ENCODE measurements at regions not wholly inside any gene's neighbourhood (a gene's known extent, or its start where the extent isn't known, plus 50 kb on each side); places are given as distances from the start of the nearest gene placed in this dataset.
A peak's percentile ranks its signal among the peaks of the same experiment; 100 is the strongest.

DNA sequence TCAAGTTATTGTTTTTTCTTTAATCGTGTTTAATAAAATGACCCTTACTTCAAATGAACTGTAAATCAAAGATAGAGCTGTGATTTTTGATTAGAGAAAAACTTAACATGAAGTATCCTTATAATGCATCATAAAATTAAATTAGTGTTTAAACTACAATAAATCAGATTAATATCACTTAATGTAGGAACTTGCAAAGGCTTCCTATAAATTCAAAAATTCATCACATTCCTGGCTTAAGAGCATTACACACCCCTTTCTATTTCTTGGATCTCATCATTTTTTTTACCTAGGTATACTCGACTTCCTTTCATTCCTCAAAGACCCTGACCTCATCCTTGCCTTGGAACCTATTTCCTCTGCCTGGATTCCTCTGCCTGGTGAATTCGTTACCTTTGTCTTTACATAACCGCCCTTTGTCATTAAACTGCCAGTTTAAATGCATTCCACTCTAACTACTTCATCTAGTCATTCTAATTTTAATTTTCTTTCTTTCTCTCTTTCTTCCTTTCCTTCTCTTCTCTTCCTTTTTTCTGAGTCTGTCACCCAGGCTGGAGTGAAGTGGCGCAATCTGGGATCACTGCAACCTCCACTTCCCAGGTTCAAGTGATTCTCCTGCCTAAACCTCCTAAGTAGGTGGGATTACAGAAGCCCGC is 1244.5 kb downstream of the OTOL1 start:
- Histone ChIP-seq H2AFZ (ENCODE audit: low read length) (no peak overlapping the region), H3K79me2 (ENCODE audit: control insufficient read depth, insufficient read depth, low read length) (no peaks in the 10 kb centered on the region), H4K20me1 (ENCODE audit: control insufficient read depth, extremely low read depth, insufficient read depth, low read length) (no peaks in the 10 kb centered on the region), H3K27me3 (ENCODE audit: control insufficient read depth, insufficient read depth, low read length) (no peaks in the 10 kb centered on the region), H3K36me3 (ENCODE audit: control insufficient read depth, insufficient read depth, low read length) (no peaks in the 10 kb centered on the region), H3K4me3 (replicated peaks in 1 of 4; ENCODE audit: control extremely low read depth in 1 of 4, insufficient read depth in 1 of 4, low read depth in 3 of 4, low read length in 4 of 4) (no peak overlapping the region), H3K27ac (ENCODE audit: insufficient read depth, low read length) (no peak overlapping the region), H3K4me2 (ENCODE audit: extremely low read depth, insufficient read depth, low read length) (no peak overlapping the region), H3K9ac (ENCODE audit: insufficient read depth, low read length) (no peak overlapping the region), H3K9me3 (ENCODE audit: control insufficient read depth, insufficient read depth, low read depth, low read length) (no peaks in the 10 kb centered on the region), H3K4me1 (ENCODE audit: control insufficient read depth, extremely low read depth, insufficient read depth, low read length) (no peaks in the 10 kb centered on the region)
- DNase-seq (ENCODE audit: low read depth in 2 of 2), result no peak
- TF ChIP-seq EZH2 (IDR thresholded peaks at IDR 0.05; ENCODE audit: low read length, missing control alignments) (no peak), CTCF (conservative IDR thresholded peaks at IDR 0.05 in 1 of 2, IDR thresholded peaks at IDR 0.05 in 1 of 2; ENCODE audit: low read depth in 1 of 2, low read length in 2 of 2) (no peak)

DNA sequence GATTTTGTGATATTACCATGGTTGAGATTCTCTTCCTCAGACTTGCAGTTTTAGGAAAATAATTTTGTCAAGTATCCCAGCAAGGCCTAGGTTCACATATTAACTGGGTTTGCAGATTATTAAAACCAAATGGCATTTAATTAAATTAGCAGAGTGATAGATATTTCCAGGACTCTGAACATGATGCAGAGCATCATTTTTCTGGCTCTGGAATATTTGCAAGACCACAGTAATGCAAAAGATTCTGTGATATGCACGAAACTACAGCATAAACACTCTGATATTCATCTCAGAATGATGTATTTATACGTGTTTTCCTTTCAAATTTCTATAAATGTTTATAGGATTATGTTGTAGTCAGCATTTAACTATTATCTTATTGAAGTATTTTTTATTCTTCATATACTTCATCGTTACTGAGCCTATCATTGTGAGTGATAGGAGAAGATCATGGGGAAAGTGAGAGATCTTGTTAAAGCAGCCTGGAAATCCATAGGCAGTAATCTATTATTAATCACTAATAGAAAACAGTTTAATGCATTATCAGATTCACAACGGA is 1245.6 kb downstream of the OTOL1 start:
- DNase-seq (ENCODE audit: low read depth in 2 of 2), result no peak
- no peak overlapping the region for H3K27ac ChIP-seq (ENCODE audit: insufficient read depth, low read length)
- no peaks in the 10 kb centered on the region for H4K20me1 ChIP-seq (ENCODE audit: control insufficient read depth, extremely low read depth, insufficient read depth, low read length)
- TF ChIP-seq EZH2 (IDR thresholded peaks at IDR 0.05; ENCODE audit: low read length, missing control alignments) (no peak), CTCF (conservative IDR thresholded peaks at IDR 0.05 in 1 of 2, IDR thresholded peaks at IDR 0.05 in 1 of 2; ENCODE audit: low read depth in 1 of 2, low read length in 2 of 2) (no peak)
- no peaks in the 10 kb centered on the region for H3K36me3 ChIP-seq (ENCODE audit: control insufficient read depth, insufficient read depth, low read length)
- no peak overlapping the region for H3K4me2 ChIP-seq (ENCODE audit: extremely low read depth, insufficient read depth, low read length)
- no peak overlapping the region for H2AFZ ChIP-seq (ENCODE audit: low read length)
- H3K9me3 ChIP-seq (ENCODE audit: control insufficient read depth, insufficient read depth, low read depth, low read length), result no peaks in the 10 kb centered on the region
- H3K4me3 ChIP-seq (replicated peaks in 1 of 4; ENCODE audit: control extremely low read depth in 1 of 4, insufficient read depth in 1 of 4, low read depth in 3 of 4, low read length in 4 of 4), result no peak overlapping the region
- H3K9ac ChIP-seq (ENCODE audit: insufficient read depth, low read length), result no peak overlapping the region
- no peaks in the 10 kb centered on the region for H3K79me2 ChIP-seq (ENCODE audit: control insufficient read depth, insufficient read depth, low read length)
- no peaks in the 10 kb centered on the region for H3K27me3 ChIP-seq (ENCODE audit: control insufficient read depth, insufficient read depth, low read length)
- H3K4me1 ChIP-seq (ENCODE audit: control insufficient read depth, extremely low read depth, insufficient read depth, low read length), result no peaks in the 10 kb centered on the region

GRCh38 chr3:162743091-162743490 is 1246.5 kb downstream of the OTOL1 start:
- TF ChIP-seq CTCF (conservative IDR thresholded peaks at IDR 0.05 in 1 of 2, IDR thresholded peaks at IDR 0.05 in 1 of 2; ENCODE audit: low read depth in 1 of 2, low read length in 2 of 2) (no peak), EZH2 (IDR thresholded peaks at IDR 0.05; ENCODE audit: low read length, missing control alignments) (no peak)
- no peak overlapping the region for H3K4me3 ChIP-seq (replicated peaks in 1 of 4; ENCODE audit: control extremely low read depth in 1 of 4, insufficient read depth in 1 of 4, low read depth in 3 of 4, low read length in 4 of 4)
- no peaks in the 10 kb centered on the region for H3K79me2 ChIP-seq (ENCODE audit: control insufficient read depth, insufficient read depth, low read length)
- H3K27ac ChIP-seq (ENCODE audit: insufficient read depth, low read length), result no peak overlapping the region
- no peaks in the 10 kb centered on the region for H3K27me3 ChIP-seq (ENCODE audit: control insufficient read depth, insufficient read depth, low read length)
- H4K20me1 ChIP-seq (ENCODE audit: control insufficient read depth, extremely low read depth, insufficient read depth, low read length), result no peaks in the 10 kb centered on the region
- no peaks in the 10 kb centered on the region for H3K4me1 ChIP-seq (ENCODE audit: control insufficient read depth, extremely low read depth, insufficient read depth, low read length)
- DNase-seq (ENCODE audit: low read depth in 2 of 2), result peak in 1 of 2 donors; percentile 13
- no peak overlapping the region for H3K4me2 ChIP-seq (ENCODE audit: extremely low read depth, insufficient read depth, low read length)
- H3K9ac ChIP-seq (ENCODE audit: insufficient read depth, low read length), result no peak overlapping the region
- no peaks in the 10 kb centered on the region for H3K9me3 ChIP-seq (ENCODE audit: control insufficient read depth, insufficient read depth, low read depth, low read length)
- no peaks in the 10 kb centered on the region for H3K36me3 ChIP-seq (ENCODE audit: control insufficient read depth, insufficient read depth, low read length)
- no peak overlapping the region for H2AFZ ChIP-seq (ENCODE audit: low read length)
